CD4-positive, alpha-beta T cell (primary cell): ENCODE measurements at regions not wholly inside any gene's neighbourhood (a gene's known extent, or its start where the extent isn't known, plus 50 kb on each side); places are given as distances from the start of the nearest gene placed in this dataset.

Experiments
- ATAC-seq: fragments of 200-7000 bp; cut with Tn5 transposase; one replicate; pipeline ENCODE4 v1.10.0; 2022; ENCODE audit warnings: mild to moderate bottlenecking; ENCODE audit not compliant: poor library complexity
- CTCF ChIA-PET: fragments of 350-600 bp; sonication (Branson Sonifier 250); formaldehyde crosslinking; loops from one replicate; lab custom pipeline; 2021; ENCODE audit warnings: antibody characterized with exemption, inconsistent platforms; lab: Charles Lee
- POLR2A ChIA-PET: fragments of 350-600 bp; sonication (Branson Sonifier 250); formaldehyde crosslinking; loops from one replicate; lab custom pipeline; 2021; ENCODE audit warnings: antibody characterized with exemption, inconsistent platforms; lab: Charles Lee
- DNase-seq, 14 experiments: peaks; one replicate each; pipeline ENCODE4 v3.0.0-alpha.2; 2013 to 2020; ENCODE audit warnings: mixed read lengths in 2 of 14
- H3K27ac ChIP-seq, 2 donors: one replicate each; pipeline versions ENCODE4 v1.5.1 to v1.7.0; 2013; ENCODE audit warnings: low read length in 2 of 2, low read depth in 1 of 2, mild to moderate bottlenecking in 1 of 2
- H3K27me3 ChIP-seq, 2 experiments: 1 replicate in 1 of 2; 2 replicates in 1 of 2; pipeline versions ENCODE4 v1.6.1 to v1.7.0; 2013; ENCODE audit warnings: low read length in 2 of 2, control low read depth in 1 of 2, mild to moderate bottlenecking in 1 of 2, moderate library complexity in 1 of 2; ENCODE audit not compliant: insufficient read depth in 2 of 2, control insufficient read depth in 1 of 2
- H3K36me3 ChIP-seq: one replicate; pipeline ENCODE4 v1.6.1; 2013; ENCODE audit warnings: low read length, control low read depth; ENCODE audit not compliant: insufficient read depth
- H3K4me1 ChIP-seq: one replicate; pipeline ENCODE4 v1.6.1; 2013; ENCODE audit warnings: low read length, control low read depth; ENCODE audit not compliant: insufficient read depth
- H3K4me3 ChIP-seq: one replicate; pipeline ENCODE4 v1.5.1; 2013; ENCODE audit warnings: mild to moderate bottlenecking, low read length, moderate library complexity
- H3K9me3 ChIP-seq, 2 experiments: 1 replicate in 1 of 2; 2 replicates in 1 of 2; pipeline versions ENCODE4 v1.6.1 to v1.7.0; 2013; ENCODE audit warnings: low read length in 2 of 2, mild to moderate bottlenecking in 2 of 2, control low read depth in 1 of 2, moderate library complexity in 1 of 2; ENCODE audit not compliant: control insufficient read depth in 1 of 2, insufficient read depth in 1 of 2
- H3K27ac Mint-ChIP-seq: one replicate; pipeline ENCODE4 v1.8.0; 2020; ENCODE audit warnings: mixed read lengths
- H3K27me3 Mint-ChIP-seq: one replicate; pipeline ENCODE4 v1.8.0; 2021; ENCODE audit warnings: mixed read lengths
- H3K36me3 Mint-ChIP-seq: one replicate; pipeline ENCODE4 v1.8.0; 2021; ENCODE audit warnings: low read depth, mixed read lengths
- H3K4me1 Mint-ChIP-seq: one replicate; pipeline ENCODE4 v1.8.0; 2021; ENCODE audit warnings: low read depth, mixed read lengths
- H3K4me3 Mint-ChIP-seq: one replicate; pipeline ENCODE4 v1.8.0; 2020; ENCODE audit warnings: mild to moderate bottlenecking, mixed read lengths
- H3K9me3 Mint-ChIP-seq: one replicate; pipeline ENCODE4 v1.8.0; 2020; ENCODE audit warnings: mixed read lengths
- intact Hi-C, 2 experiments: fragments of 100-400 bp; cut with DNase I in 1 of 2; cut with micrococcal nuclease in 1 of 2; formaldehyde crosslinking; loops; one replicate each; pipeline versions ENCODE4 v1.15.1 to v1.9.0; 2023 to 2025; cut with DNase I, micrococcal nuclease
- TF ChIP-seq, protein P1 (sequence below): fragments of 200-600 bp; IDR thresholded peaks from one replicate; pipeline ENCODE4 v1.8.0; 2022; ENCODE audit warnings: antibody characterized with exemption, mild to moderate bottlenecking

DNA sequence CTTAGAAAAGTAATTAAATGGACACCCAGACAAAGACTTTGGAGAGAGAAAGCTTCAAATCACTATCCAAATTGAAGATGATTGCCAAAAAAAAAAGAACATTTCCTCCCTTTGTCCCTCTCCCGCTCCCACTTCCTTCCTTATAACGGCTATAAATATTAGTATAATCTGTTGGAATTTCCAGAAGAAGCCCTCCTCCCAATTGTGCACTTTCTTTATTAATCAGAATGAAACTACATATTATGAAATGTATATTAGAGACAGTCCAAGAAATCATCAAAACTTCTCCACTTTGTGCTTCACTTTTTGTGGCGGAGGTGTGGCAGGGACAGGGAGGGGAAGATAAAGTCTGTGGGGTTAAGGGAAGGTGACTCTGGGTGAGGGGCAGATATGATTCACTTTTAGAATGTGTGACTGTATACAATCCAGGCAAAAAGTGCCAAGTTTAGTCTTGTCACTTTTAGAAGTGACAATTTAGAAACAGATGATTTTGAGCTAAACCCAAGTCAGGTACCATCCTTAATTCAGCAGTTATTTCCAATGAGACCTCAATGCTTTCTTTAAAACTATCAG is 195.0 kb upstream of the MARCKS start:
- POLR2A ChIA-PET = no interaction called here

DNA sequence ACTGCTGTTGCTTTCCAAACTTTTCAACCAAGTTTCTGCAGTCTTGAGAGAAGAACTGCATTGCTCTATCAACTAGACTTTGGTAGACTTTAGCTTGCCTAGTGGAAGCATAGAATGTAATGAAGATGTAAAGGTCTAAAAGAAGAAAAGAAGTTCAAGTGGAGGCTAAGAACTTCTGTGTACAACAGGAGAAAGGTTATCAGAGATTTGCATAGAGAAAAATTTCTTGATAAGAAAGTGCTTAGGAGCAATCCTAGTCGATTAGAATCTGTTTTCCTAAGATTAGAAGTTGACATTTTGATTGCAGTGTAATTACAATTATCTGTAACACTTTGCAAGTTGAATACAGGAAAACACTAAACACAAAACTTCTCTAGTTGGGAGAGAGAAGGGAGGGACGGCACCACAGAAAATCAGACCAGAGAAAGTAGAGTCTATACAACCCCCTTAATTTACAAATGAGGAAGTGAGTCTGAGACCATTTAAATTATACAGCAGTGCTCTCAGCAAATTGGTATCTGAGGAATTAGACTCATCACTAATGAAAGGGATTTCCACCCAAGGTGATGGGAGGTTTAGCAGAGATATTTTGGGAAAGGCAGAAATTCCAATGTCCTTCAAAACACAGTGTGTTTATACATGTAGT is 194.3 kb upstream of the MARCKS start:
- POLR2A ChIA-PET = no interaction called here
- Histone ChIP-seq H3K27ac (no peak overlapping the region), H3K36me3 (no peaks in the 10 kb centered on the region), H3K4me1 (no peaks in the 10 kb centered on the region), H3K27me3 (no peaks in the 10 kb centered on the region), H3K9me3 (no peaks in the 10 kb centered on the region), H3K4me3 (no peak overlapping the region)
- ATAC-seq = no peak
- DNase-seq = no peak
- Mint-ChIP-seq H3K36me3 (no peaks in the 10 kb centered on the region), H3K27me3 (peaks cover 3% of the 10 kb centered on the region), H3K27ac (no peak overlapping the region), H3K4me1 (no peaks in the 10 kb centered on the region), H3K9me3 (no peaks in the 10 kb centered on the region), H3K4me3 (no peak overlapping the region)
- intact Hi-C loops = no loop called here
- CTCF ChIA-PET = no interaction called here
- TF ChIP-seq, protein P1, sequence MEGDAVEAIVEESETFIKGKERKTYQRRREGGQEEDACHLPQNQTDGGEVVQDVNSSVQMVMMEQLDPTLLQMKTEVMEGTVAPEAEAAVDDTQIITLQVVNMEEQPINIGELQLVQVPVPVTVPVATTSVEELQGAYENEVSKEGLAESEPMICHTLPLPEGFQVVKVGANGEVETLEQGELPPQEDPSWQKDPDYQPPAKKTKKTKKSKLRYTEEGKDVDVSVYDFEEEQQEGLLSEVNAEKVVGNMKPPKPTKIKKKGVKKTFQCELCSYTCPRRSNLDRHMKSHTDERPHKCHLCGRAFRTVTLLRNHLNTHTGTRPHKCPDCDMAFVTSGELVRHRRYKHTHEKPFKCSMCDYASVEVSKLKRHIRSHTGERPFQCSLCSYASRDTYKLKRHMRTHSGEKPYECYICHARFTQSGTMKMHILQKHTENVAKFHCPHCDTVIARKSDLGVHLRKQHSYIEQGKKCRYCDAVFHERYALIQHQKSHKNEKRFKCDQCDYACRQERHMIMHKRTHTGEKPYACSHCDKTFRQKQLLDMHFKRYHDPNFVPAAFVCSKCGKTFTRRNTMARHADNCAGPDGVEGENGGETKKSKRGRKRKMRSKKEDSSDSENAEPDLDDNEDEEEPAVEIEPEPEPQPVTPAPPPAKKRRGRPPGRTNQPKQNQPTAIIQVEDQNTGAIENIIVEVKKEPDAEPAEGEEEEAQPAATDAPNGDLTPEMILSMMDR = no peak

More for the DNA sequence above, 195.0 kb upstream of the MARCKS start:
- no peak overlapping the region for H3K4me3 Mint-ChIP-seq
- intact Hi-C loops = no loop called here
- TF ChIP-seq, protein P1 = no peak
- Histone ChIP-seq H3K9me3 (no peaks in the 10 kb centered on the region), H3K4me1 (no peaks in the 10 kb centered on the region), H3K36me3 (no peaks in the 10 kb centered on the region), H3K27me3 (no peaks in the 10 kb centered on the region), H3K4me3 (no peak overlapping the region), H3K27ac (no peak overlapping the region)
- H3K36me3 Mint-ChIP-seq = no peaks in the 10 kb centered on the region
- H3K27ac Mint-ChIP-seq = no peak overlapping the region
- no peaks in the 10 kb centered on the region for H3K9me3 Mint-ChIP-seq
- H3K4me1 Mint-ChIP-seq = no peaks in the 10 kb centered on the region
- ATAC-seq (no peak), DNase-seq (peak in 1 of 14 experiments; percentile 15)
- CTCF ChIA-PET = no interaction called here
- peaks cover 3% of the 10 kb centered on the region for H3K27me3 Mint-ChIP-seq

DNA sequence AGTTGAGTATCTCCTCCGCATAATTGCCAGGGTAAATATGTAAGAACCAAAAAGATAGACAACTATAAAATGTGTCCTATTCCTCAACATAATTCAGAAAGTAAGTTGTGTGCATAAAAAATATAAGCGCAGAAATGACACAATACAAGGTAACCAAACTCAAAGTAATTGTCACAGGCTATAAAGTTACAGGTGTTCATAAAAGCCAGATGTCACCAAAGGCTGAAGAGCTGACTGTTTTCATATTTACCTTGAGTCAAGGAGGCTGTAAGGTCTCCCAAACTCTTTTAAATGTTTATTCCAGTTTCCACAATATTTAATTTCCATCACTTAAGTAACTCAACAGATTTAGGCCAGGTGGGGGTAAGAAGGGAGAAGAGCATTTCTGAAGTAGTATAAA is 192.2 kb upstream of the MARCKS start:
- no peak overlapping the region for H3K4me3 Mint-ChIP-seq
- ChIA-PET POLR2A (no interaction called here), CTCF (interaction anchor here (0.7 kb wide), 1 partner anchor 12 kb away, joined by 6 read pairs; no protein-coding TSS in a partner anchor)
- Histone ChIP-seq H3K27ac (no peak overlapping the region), H3K36me3 (no peaks in the 10 kb centered on the region), H3K4me1 (no peaks in the 10 kb centered on the region), H3K4me3 (no peak overlapping the region), H3K27me3 (no peaks in the 10 kb centered on the region), H3K9me3 (no peaks in the 10 kb centered on the region)
- no peak for ATAC-seq
- no peaks in the 10 kb centered on the region for H3K36me3 Mint-ChIP-seq
- no peak for DNase-seq
- H3K27ac Mint-ChIP-seq = no peak overlapping the region
- H3K9me3 Mint-ChIP-seq = no peaks in the 10 kb centered on the region
- TF ChIP-seq, protein P1 = no peak
- H3K4me1 Mint-ChIP-seq = no peaks in the 10 kb centered on the region
- intact Hi-C loops = no loop called here
- H3K27me3 Mint-ChIP-seq = peaks cover 3% of the 10 kb centered on the region
